ENCODE measurements at regions not wholly inside any gene's neighbourhood (a gene's known extent, or its start where the extent isn't known, plus 50 kb on each side); places are given as distances from the start of the nearest gene placed in this dataset.
"Not testable (repeated sequence)": the region's sequence is repeated elsewhere in the genome, so short reads cannot be mapped to it uniquely, and the experiment has no call there.

- no peak for DNase-seq
Observed at GRCh38 chr5:166172597-166172996, 2118.8 kb upstream of the WWC1 start.

- DNase-seq = no peak
Observed at GRCh38 chr5:166178411-166179080, 2112.9 kb upstream of the WWC1 start.

DNA sequence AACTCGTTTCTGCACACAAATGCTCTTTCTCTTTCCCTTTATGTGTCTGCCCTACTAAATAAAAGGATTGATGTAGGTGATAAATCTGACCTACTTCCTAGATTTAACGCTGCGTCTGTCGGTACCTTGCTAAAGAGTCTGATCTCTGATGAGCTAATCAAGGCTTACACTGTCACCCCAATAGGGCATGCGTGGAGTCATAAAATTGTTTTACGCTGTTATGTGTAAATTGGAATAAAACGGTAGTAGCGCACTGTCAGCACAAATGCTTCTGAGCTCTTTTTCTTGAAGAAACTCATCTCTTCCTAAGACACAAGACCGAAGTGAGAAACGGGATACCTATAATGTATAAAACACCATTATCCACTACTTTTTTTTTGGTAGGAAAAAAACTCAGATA is 2106.3 kb upstream of the WWC1 start:
- DNase-seq = no peak

DNA sequence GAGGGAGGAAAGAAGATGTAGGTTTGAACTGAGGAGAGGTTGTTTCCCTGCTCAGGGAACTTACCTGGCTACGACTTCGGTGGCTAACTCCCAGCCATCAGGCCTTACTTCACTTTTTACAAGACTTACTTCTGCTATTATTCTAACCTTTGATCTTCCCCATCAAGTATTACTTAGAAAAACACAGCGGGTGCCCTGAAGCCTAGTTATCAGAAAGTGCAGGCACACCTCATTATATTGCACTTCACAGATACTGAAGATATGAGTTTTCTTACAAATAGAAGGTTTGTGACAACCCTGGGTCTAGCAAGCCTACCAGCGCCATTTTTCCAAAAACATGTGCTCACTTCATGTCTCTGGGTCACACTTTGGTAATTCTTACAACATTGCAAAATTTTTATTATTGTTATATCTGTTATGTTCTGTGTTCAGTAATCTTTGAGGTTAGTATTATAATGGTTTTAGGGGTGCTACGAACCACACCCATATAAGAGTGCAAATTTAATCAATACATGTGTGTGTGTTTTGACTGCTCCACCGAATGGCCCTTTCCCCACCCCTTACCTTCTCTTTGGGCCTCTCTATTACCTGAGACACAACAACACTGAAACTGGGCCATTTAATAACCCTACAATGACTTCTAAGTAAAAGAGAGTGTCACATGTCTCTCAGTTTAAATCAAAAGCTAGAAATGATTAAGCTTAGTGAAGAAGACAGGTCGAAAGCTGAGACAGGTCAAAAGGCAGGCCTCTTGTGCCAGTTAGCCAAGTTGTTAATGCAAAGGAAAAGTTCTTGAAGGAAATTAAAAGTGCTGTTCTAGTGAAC is 2102.7 kb upstream of the WWC1 start:
- no peak for DNase-seq

DNA sequence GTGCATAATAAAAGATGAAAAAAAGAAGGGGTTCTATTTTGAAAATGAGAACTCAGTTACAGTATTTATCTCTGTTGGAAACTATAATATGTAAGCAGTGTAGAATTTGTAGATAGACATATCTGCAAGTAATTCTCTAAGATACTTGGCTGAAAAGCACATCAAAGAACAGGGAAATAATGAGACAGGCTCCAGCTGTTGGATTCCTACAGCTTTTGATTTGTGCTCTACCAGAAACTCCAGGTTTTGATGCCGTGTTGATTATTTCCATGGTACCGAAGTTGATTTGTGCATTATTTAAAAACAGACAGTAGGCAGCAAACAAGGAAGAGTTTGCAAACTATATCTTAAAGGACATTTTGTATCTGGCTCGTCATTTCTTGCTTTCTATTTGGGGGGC is 2098.7 kb upstream of the WWC1 start:
- DNase-seq = no peak

DNA sequence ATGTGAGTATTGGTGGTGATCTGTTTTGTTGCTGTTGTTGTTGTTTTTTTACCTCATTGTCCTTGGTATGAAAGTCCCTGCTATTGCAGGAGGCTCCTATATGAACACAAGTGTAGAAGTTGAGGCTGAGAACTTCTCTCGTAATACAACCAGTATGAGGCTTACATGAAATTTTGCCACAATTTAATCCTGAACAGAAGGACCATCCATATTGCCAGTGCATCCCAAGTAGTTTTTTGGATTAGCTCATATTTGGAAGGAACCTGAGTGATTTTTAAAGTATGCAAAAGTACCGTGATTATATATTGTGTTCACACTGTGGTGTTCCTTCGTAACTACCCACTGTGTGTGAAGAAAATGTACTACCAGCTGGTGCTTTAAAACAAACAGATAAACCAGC is 2095.5 kb upstream of the WWC1 start:
- no peak for DNase-seq

DNA sequence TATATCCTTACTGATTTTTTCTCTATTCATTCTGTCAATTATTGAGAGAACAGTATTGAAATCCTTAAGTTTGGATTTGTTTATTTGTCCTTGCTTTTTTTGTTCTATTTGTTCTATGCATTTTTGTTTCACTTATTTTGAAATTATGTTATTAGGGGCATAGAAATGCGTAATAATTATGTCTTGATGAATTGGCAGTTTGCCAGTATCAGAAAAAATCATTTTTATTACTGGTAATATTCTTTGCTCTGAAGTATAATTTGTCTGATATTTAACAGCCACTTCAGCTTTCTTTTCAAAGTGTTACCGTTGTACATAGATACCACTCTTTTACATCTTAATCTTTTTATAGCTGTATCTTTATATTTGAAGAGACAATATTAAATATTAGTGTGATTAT is 2090.9 kb upstream of the WWC1 start:
- DNase-seq = no peak

GRCh38 chr5:166211640-166212039 is 2079.8 kb upstream of the WWC1 start:
- DNase-seq = no peak

DNA sequence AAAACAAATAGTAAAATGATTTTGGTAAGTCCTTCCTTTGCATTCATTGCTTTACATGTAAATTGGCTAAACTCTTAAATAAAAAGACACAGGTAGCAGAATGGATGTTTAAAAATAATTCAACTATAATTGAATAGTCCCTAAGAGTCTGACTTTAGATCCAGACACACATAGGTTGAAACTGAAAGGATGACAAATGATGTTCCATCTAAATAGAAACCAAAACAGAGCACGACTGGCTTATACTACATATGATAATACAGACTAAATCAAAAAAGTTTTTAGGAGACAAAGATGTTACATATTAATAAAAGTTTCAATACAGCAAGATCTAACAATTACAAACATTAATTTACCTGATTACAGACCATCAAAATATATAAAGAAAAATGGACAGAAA is 2055.1 kb upstream of the WWC1 start:
- no peak for DNase-seq

GRCh38 chr5:166240705-166241104 is 2050.7 kb upstream of the WWC1 start:
- DNase-seq = no peak

DNA sequence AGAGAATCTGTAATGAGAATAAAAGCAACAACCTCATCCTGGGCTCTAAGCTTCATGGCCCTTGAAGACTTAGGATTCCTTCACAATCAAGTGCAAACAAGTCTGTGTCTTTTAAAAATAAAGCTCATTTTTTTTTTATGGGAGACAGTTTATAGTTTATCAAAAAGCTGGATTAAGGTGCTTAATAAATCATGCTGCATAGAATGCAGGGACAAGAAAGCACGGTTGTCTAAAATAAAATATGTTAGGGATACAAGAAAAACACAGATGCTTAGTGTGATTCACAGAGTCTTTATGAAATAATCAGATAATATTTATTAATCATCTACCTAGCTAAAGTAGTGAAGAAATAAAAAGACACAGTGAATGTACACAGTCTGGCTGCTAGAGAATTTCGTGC is 2045.9 kb upstream of the WWC1 start:
- no peak for DNase-seq

DNA sequence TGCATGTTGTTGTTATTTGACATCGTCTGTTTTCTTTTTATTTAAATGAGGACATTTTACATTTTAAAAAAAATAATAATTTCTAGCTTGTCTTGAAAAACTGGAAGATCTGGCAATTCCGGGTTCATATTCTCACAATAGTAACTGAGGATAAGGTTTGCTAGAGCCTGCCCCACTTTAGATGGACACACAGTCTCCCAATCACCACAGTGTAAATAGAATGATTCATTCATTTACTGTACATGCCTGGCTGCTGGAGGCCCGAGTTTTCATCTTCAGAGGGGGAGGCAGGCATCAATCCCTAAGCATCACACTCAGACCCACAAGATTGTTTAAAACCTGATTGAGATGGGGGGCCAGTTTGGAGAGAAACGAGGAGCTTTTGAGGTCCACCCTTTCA is 2039.7 kb upstream of the WWC1 start:
- DNase-seq = no peak

DNA sequence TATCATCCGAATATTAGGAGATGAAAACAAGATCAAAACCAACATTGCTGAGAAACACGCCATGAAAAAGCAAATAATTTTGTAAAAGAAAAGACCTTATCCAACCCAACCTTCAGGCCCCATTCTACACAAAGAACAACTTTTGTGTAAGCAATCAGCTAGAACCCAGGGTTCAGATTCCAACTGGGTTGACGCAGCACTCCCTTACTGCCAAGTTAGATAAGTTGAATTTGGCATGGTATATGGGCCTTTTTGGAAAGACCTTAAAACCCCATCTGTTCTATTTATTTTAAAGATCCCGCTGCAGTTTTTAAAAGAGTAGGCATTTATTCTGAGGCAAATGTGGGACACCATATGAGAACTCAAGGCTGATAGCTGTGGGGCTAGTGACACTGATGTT is 2033.8 kb upstream of the WWC1 start:
- no peak for DNase-seq

DNA sequence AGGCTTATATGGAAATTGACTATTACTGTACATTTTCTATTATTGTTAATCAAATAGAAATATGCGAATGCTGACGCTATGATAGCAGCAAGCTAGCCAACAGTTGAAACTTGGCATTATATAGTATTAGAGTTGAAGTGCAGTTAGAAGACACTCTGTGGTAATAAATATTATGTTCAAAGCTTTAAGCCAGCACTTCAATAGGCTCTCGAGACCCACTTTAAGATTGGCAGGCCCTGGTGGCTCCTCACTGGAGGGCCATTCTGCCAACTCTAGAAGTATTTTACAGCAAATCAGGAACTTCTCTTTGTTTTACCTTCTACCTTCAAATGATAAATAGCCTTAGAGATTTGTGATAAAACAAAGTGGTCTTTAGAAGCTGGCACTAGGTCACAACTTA is 2029.0 kb upstream of the WWC1 start:
- DNase-seq = no peak

- no peak for DNase-seq
Observed at GRCh38 chr5:166267907-166268306, 2023.5 kb upstream of the WWC1 start.

DNA sequence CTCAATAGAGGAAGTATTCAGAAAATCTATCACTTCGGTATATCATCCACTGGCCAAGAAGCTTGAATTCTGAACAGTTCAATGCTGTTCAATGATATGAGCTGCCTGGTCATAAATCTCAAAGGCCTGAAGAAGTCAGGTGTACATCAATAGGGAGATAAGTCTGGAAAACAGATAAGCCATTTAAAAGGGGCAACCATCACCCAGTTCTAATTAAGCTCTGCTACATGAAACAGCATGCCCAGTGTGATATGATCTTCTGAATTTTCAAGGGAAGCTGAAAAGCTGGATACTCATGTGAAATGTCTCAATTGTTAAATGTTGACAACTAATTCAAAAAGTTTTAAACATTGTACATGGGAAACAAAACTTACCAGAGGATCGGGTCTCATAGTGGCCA is 2020.7 kb upstream of the WWC1 start:
- no peak for DNase-seq

GRCh38 chr5:166276006-166276405 is 2015.4 kb upstream of the WWC1 start:
- DNase-seq = no peak

- no peak for DNase-seq
Observed at GRCh38 chr5:166279828-166280227, 2011.6 kb upstream of the WWC1 start.

- no peak for DNase-seq
Observed at GRCh38 chr5:166281433-166281832, 2010.0 kb upstream of the WWC1 start.

- DNase-seq = no peak
Observed at GRCh38 chr5:166282939-166283338, 2008.5 kb upstream of the WWC1 start.

GRCh38 chr5:166285361-166285760 is 2006.1 kb upstream of the WWC1 start:
- DNase-seq = no peak

DNA sequence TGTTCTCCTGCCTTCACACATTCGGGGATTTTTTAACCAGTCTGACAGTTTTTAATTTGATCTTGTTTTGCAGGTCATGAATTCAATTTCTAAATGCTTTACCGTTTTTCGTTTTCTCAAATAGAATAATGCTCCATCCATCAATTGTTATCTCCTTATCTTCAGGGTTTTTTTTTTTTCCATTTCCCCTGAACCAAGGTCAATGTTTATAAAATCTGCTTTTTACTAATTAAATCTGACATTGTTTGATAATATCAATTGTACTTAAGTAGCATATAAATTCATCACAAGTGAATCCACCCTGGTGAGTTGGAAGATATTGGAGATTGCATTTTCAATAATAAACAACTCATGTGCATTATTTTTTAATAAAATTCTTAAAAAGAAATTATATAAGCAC is 2004.6 kb upstream of the WWC1 start:
- DNase-seq = no peak

DNA sequence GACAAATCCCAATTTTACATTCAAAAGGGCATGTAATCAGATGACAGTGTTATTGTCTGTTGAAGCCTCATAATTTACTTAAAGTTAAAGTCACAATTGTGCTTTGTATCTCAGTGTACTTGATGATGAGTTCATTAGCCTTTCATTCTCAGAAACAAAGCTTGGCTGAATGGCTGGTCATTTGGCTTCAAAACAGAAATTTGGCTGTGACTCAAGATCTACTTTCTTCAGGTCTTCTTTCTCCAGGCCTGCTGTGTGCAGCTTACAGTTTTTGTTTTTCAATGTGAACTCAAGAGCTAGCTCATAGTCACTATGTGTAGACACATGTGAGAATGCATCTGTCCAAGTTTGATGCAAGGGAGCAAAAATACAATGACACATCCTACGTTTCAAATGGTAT is 2003.6 kb upstream of the WWC1 start:
- DNase-seq = no peak

GRCh38 chr5:166291800-166292199 is 1999.6 kb upstream of the WWC1 start:
- DNase-seq = not testable (repeated sequence)

DNA sequence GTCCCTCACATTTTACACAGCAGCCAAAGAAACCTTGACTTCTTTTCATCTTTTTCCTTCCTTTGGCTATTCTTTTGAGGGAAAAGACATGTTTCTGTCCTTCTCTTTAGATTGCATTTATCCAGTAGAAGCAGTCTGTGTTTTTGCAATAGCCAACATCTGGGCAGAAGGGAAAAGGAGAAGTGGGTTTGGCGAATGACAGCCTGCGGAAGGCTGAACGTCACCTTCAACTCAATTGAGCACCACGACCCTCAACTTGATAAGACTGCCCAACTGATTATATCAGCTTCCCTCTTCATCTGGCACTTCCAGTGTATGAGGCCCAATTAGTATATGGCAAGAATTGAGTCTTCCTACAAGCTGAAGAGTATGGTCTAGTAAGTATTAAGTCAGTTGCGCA is 1997.6 kb upstream of the WWC1 start:
- no peak for DNase-seq
